Trophoblast cell (in vitro differentiated cells and primary cell): ENCODE measurements at regions not wholly inside any gene's neighbourhood (a gene's known extent, or its start where the extent isn't known, plus 50 kb on each side); places are given as distances from the start of the nearest gene placed in this dataset.

Experiments
- DNase-seq, 2 donors: peaks; one replicate each; pipeline ENCODE4 v3.0.0-alpha.2; 2016
- H2AFZ ChIP-seq: 2 replicates; pipeline ENCODE4 v1.6.1; 2013; ENCODE audit warnings: low read length, moderate library complexity, mild to moderate bottlenecking; ENCODE audit not compliant: insufficient read depth, poor library complexity
- H2AK5ac ChIP-seq: 2 replicates; pipeline ENCODE4 v1.6.1; 2013; ENCODE audit warnings: mild to moderate bottlenecking, low read length
- H2BK120ac ChIP-seq: 2 replicates; pipeline ENCODE4 v1.6.1; 2013; ENCODE audit warnings: low read length, mild to moderate bottlenecking, moderate library complexity; ENCODE audit not compliant: insufficient read depth, poor library complexity
- H2BK12ac ChIP-seq: 2 replicates; pipeline ENCODE4 v1.6.1; 2013; ENCODE audit warnings: mild to moderate bottlenecking, low read length, moderate library complexity
- H2BK5ac ChIP-seq: 2 replicates; pipeline ENCODE4 v1.6.1; 2013; ENCODE audit warnings: low read length, low read depth, moderate library complexity, mild to moderate bottlenecking; ENCODE audit not compliant: poor library complexity
- H3K14ac ChIP-seq: 2 replicates; pipeline ENCODE4 v1.6.1; 2013; ENCODE audit warnings: mild to moderate bottlenecking, low read length
- H3K18ac ChIP-seq: 2 replicates; pipeline ENCODE4 v1.6.1; 2013; ENCODE audit warnings: mild to moderate bottlenecking, low read length
- H3K23ac ChIP-seq: 2 replicates; pipeline ENCODE4 v1.6.1; 2013; ENCODE audit warnings: low read length
- H3K27ac ChIP-seq: 2 replicates; pipeline ENCODE4 v1.5.1; 2013; ENCODE audit warnings: low read depth, mild to moderate bottlenecking, inconsistent platforms, low read length, moderate library complexity
- H3K27me3 ChIP-seq: 2 replicates; pipeline ENCODE4 v1.6.1; 2013; ENCODE audit warnings: inconsistent platforms, mild to moderate bottlenecking, low read length, moderate library complexity; ENCODE audit not compliant: insufficient read depth
- H3K36me3 ChIP-seq, 2 experiments: 1 replicate in 1 of 2; 2 replicates in 1 of 2; pipeline ENCODE4 v1.6.1; 2013; ENCODE audit warnings: low read length in 2 of 2, mild to moderate bottlenecking in 2 of 2, moderate library complexity in 1 of 2; ENCODE audit not compliant: insufficient read depth in 2 of 2, control insufficient read depth in 1 of 2
- H3K4ac ChIP-seq: 2 replicates; pipeline ENCODE4 v1.6.1; 2013; ENCODE audit warnings: low read depth, mild to moderate bottlenecking, low read length, moderate library complexity
- H3K4me1 ChIP-seq, 2 experiments: 1 replicate in 1 of 2; 2 replicates in 1 of 2; pipeline ENCODE4 v1.6.1; 2013; ENCODE audit warnings: low read length in 2 of 2, mild to moderate bottlenecking in 2 of 2, moderate library complexity in 1 of 2; ENCODE audit not compliant: insufficient read depth in 2 of 2, control insufficient read depth in 1 of 2
- H3K4me2 ChIP-seq: 2 replicates; pipeline ENCODE4 v1.6.1; 2013; ENCODE audit warnings: inconsistent platforms, mild to moderate bottlenecking, low read length, moderate library complexity
- H3K4me3 ChIP-seq: 2 replicates; pipeline ENCODE4 v1.5.1; 2013; ENCODE audit warnings: mild to moderate bottlenecking, low read depth, low read length, inconsistent platforms
- H3K79me1 ChIP-seq: one replicate; pipeline ENCODE4 v1.6.1; 2013; ENCODE audit warnings: low read length
- H3K79me2 ChIP-seq: 2 replicates; pipeline ENCODE4 v1.6.1; 2013; ENCODE audit warnings: low read length, mild to moderate bottlenecking; ENCODE audit not compliant: control insufficient read depth, insufficient read depth, poor library complexity
- H3K9ac ChIP-seq: 2 replicates; pipeline ENCODE4 v1.6.1; 2013; ENCODE audit warnings: mild to moderate bottlenecking, low read length
- H3K9me3 ChIP-seq: 2 replicates; pipeline ENCODE4 v1.6.1; 2013; ENCODE audit warnings: low read depth, mild to moderate bottlenecking, control low read depth, inconsistent platforms, low read length; ENCODE audit not compliant: insufficient read depth
- H4K12ac ChIP-seq: 2 replicates; pipeline ENCODE4 v1.6.1; 2013; ENCODE audit warnings: low read depth, mild to moderate bottlenecking, low read length, moderate library complexity
- H4K8ac ChIP-seq: 2 replicates; pipeline ENCODE4 v1.6.1; 2013; ENCODE audit warnings: low read depth, mild to moderate bottlenecking, low read length, moderate library complexity
- H4K91ac ChIP-seq: one replicate; pipeline ENCODE4 v1.6.1; 2013; ENCODE audit warnings: low read depth, mild to moderate bottlenecking, low read length, moderate library complexity
- WGBS: extraction: QIAGEN DNeasy Blood & Tissue Kit; methylation state at CpG from one replicate; pipeline ENCODE4 v1.1.7; 2013; ENCODE audit warnings: missing lambda C conversion rate; ENCODE audit not compliant: insufficient read length, insufficient coverage; ENCODE audit errors: extremely low coverage; 5-methylcytosine and 5-hydroxymethylcytosine counted together

DNA sequence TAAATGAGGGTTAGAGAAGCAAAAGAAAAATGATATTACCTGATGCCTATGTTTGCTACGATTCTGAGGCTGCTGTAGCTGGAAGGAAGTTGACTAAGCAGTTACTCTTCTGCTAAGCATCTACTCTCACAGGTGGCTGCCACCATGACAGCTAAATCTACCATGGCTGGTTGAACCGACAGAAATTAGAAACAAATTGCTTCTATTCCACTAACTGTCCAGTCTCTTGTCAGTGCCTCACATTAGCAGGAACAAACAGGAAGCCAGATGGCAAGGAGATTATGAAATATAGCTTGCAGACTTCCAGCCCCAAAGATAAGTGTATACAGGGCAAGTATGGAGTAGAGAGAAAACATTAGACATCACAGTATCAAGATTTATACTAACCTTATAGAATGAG is 59.4 kb upstream of the TMEM200A start:
- Histone ChIP-seq H3K27me3 (no peaks in the 10 kb centered on the region), H2AK5ac (no peak overlapping the region), H4K91ac (no peak overlapping the region), H3K36me3 (no peaks in the 10 kb centered on the region), H3K23ac (no peak overlapping the region), H3K9ac (no peak overlapping the region), H2BK12ac (no peak overlapping the region), H3K4me1 (no peaks in the 10 kb centered on the region), H3K4me3 (no peak overlapping the region), H2AFZ (no peak overlapping the region), H4K12ac (no peak overlapping the region), H3K79me1 (no peaks in the 10 kb centered on the region), H4K8ac (no peak overlapping the region), H3K9me3 (no peaks in the 10 kb centered on the region), H3K4me2 (no peak overlapping the region), H3K14ac (no peak overlapping the region), H2BK120ac (no peak overlapping the region), H2BK5ac (no peak overlapping the region), H3K79me2 (no peaks in the 10 kb centered on the region), H3K18ac (no peak overlapping the region), H3K4ac (no peak overlapping the region), H3K27ac (no peak overlapping the region)
- WGBS = no CpG with 5 or more reads among the region's 2 CpGs
- no peak for DNase-seq

DNA sequence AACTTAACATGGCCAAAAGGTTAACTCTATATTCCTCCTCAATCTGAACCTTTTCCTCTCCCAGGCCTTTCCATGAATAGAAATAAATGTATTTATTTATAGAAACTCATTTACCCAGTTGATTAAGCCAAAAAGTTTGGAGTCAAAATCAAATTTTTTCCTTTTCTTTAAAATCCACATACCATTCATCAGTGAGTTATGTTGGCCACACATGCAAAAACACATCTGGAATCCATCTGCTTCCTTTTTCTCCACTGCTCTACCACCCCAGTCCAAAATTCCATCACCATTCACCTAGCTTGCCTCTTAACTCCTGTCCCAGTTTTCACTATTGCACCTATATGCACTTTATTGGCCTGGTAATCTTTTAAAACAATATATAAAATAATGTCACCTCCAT is 62.4 kb upstream of the TMEM200A start:
- Histone ChIP-seq H3K9me3 (no peaks in the 10 kb centered on the region), H4K91ac (no peak overlapping the region), H3K9ac (no peak overlapping the region), H4K8ac (no peak overlapping the region), H3K18ac (no peak overlapping the region), H3K23ac (no peak overlapping the region), H3K36me3 (no peaks in the 10 kb centered on the region), H2BK120ac (no peak overlapping the region), H3K14ac (no peak overlapping the region), H3K79me2 (no peaks in the 10 kb centered on the region), H2AK5ac (no peak overlapping the region), H3K4me3 (no peak overlapping the region), H4K12ac (no peak overlapping the region), H3K4me1 (no peaks in the 10 kb centered on the region), H3K4ac (no peak overlapping the region), H2BK12ac (no peak overlapping the region), H3K27ac (no peak overlapping the region), H2AFZ (no peak overlapping the region), H3K27me3 (no peaks in the 10 kb centered on the region), H3K4me2 (no peak overlapping the region), H3K79me1 (no peaks in the 10 kb centered on the region), H2BK5ac (no peak overlapping the region)
- DNase-seq = no peak

DNA sequence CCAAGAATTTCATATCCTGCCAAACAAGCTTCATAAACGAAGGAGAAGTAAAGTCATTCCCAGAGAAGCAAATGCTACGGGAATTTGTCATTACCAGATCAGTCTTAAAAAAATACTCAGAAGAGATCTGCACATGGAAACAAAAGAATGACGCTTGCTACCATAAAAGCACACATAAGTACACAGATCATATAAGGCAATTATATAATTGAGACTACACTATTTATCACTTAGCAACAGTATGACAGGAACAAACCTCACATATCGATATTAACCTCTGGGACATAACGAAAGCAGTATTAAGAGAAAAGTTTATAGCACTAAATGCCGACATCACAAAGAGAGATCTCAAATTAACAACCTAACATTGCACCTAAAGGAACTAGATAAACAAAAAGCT is 67.6 kb upstream of the TMEM200A start:
- Histone ChIP-seq H3K14ac (no peak overlapping the region), H3K4me2 (no peak overlapping the region), H2AFZ (no peak overlapping the region), H2BK120ac (no peak overlapping the region), H3K4me3 (no peak overlapping the region), H3K23ac (no peak overlapping the region), H3K36me3 (no peaks in the 10 kb centered on the region), H3K9ac (no peak overlapping the region), H3K27ac (no peak overlapping the region), H2BK5ac (no peak overlapping the region), H2BK12ac (no peak overlapping the region), H3K18ac (no peak overlapping the region), H3K4ac (no peak overlapping the region), H4K91ac (no peak overlapping the region), H3K79me1 (no peaks in the 10 kb centered on the region), H3K4me1 (no peaks in the 10 kb centered on the region), H3K27me3 (no peaks in the 10 kb centered on the region), H4K12ac (no peak overlapping the region), H4K8ac (no peak overlapping the region), H3K9me3 (no peaks in the 10 kb centered on the region), H2AK5ac (no peak overlapping the region), H3K79me2 (no peaks in the 10 kb centered on the region)
- no peak for DNase-seq
- no CpG with 5 or more reads among the region's 6 CpGs for WGBS

DNA sequence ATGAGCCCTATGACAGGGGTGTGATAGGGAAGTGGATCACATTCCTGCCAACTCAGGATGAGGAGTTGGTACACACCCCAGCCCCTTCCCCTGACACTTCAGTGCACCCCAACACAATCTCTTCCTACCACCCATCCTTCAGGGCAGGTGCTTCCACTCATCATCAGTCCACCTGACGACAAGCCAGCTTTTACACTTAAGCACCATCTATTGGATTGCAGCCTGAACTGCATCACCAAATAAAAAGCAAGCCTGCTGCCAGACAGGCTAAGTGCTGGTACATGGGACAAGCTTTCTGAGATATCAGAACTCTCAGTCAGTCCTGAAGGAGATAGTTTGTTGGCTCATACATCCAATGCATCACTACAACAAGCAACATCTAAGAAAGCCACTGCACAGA is 69.0 kb upstream of the TMEM200A start:
- H4K12ac ChIP-seq = no peak overlapping the region
- no peaks in the 10 kb centered on the region for H3K36me3 ChIP-seq
- no peak overlapping the region for H3K4ac ChIP-seq
- H2BK120ac ChIP-seq = no peak overlapping the region
- no peak overlapping the region for H4K8ac ChIP-seq
- no peaks in the 10 kb centered on the region for H3K27me3 ChIP-seq
- H3K79me2 ChIP-seq = no peaks in the 10 kb centered on the region
- no peak overlapping the region for H2BK5ac ChIP-seq
- H4K91ac ChIP-seq = no peak overlapping the region
- H3K9ac ChIP-seq = no peak overlapping the region
- no peak for DNase-seq
- H3K4me2 ChIP-seq = no peak overlapping the region
- no peak overlapping the region for H2BK12ac ChIP-seq
- H3K14ac ChIP-seq = no peak overlapping the region
- no peaks in the 10 kb centered on the region for H3K79me1 ChIP-seq
- WGBS = no CpG with 5 or more reads among the region's 1 CpG
- no peak overlapping the region for H3K23ac ChIP-seq
- no peak overlapping the region for H2AFZ ChIP-seq
- H3K9me3 ChIP-seq = no peaks in the 10 kb centered on the region
- H3K27ac ChIP-seq = no peak overlapping the region
- H3K4me1 ChIP-seq = no peaks in the 10 kb centered on the region
- no peak overlapping the region for H3K18ac ChIP-seq
- H2AK5ac ChIP-seq = no peak overlapping the region
- no peak overlapping the region for H3K4me3 ChIP-seq

DNA sequence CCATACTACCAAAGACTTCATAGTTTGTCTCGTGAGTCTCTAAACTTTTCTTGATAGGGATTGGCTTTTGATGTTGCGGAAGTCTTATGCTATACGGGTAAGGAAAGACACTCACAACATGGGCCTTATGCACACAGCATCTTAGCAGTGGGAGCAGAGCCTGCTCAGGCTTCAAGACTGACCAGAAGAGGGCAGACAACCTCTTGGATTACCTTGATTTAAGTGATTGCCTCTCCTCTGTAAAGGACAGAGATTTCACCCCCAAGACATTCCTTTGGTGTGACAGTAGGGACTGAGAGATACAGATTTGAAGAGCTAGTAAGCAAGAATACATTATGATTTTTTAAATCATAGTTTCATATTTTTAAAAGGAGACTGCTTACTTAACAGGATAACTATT is 71.0 kb upstream of the SAMD3 start:
- no peaks in the 10 kb centered on the region for H3K36me3 ChIP-seq
- no peak overlapping the region for H3K18ac ChIP-seq
- no peak overlapping the region for H3K4ac ChIP-seq
- H3K27me3 ChIP-seq = no peaks in the 10 kb centered on the region
- no peaks in the 10 kb centered on the region for H3K79me1 ChIP-seq
- no peak overlapping the region for H2AK5ac ChIP-seq
- H2AFZ ChIP-seq = no peak overlapping the region
- H2BK120ac ChIP-seq = no peak overlapping the region
- no peak overlapping the region for H2BK12ac ChIP-seq
- H3K27ac ChIP-seq = no peak overlapping the region
- H3K4me3 ChIP-seq = no peak overlapping the region
- DNase-seq = peak; percentile 56 to 75
- no peak overlapping the region for H4K12ac ChIP-seq
- H3K4me1 ChIP-seq = no peaks in the 10 kb centered on the region
- no peaks in the 10 kb centered on the region for H3K9me3 ChIP-seq
- H3K23ac ChIP-seq = no peak overlapping the region
- WGBS = no CpG with 5 or more reads among the region's 3 CpGs
- H2BK5ac ChIP-seq = no peak overlapping the region
- no peak overlapping the region for H4K8ac ChIP-seq
- no peak overlapping the region for H4K91ac ChIP-seq
- H3K4me2 ChIP-seq = no peak overlapping the region
- no peaks in the 10 kb centered on the region for H3K79me2 ChIP-seq
- H3K9ac ChIP-seq = no peak overlapping the region
- no peak overlapping the region for H3K14ac ChIP-seq
